CD8-positive, alpha-beta memory T cell (primary cell): ENCODE measurements at regions not wholly inside any gene's neighbourhood (a gene's known extent, or its start where the extent isn't known, plus 50 kb on each side); places are given as distances from the start of the nearest gene placed in this dataset.
"Not testable (repeated sequence)": the region's sequence is repeated elsewhere in the genome, so short reads cannot be mapped to it uniquely, and the experiment has no call there.

Experiments
- CTCF ChIA-PET: fragments of 350-600 bp; sonication (Branson Sonifier 250); formaldehyde crosslinking; loops from one replicate; lab custom pipeline; 2021; ENCODE audit warnings: antibody characterized with exemption; lab: Charles Lee
- POLR2A ChIA-PET: fragments of 350-600 bp; sonication (Branson Sonifier 250); formaldehyde crosslinking; loops from one replicate; lab custom pipeline; 2021; ENCODE audit warnings: antibody characterized with exemption; lab: Charles Lee
- DNase-seq, 5 donors: peaks; one replicate each; pipeline versions ENCODE4 v3.0.0 to v3.0.0-alpha.2; 2020 to 2022; ENCODE audit warnings: mixed read lengths in 1 of 5
- H3K27ac ChIP-seq: one replicate; pipeline ENCODE4 v1.7.0; 2013; ENCODE audit warnings: low read depth, mild to moderate bottlenecking, low read length, moderate library complexity
- H3K27me3 ChIP-seq: 2 replicates; pipeline ENCODE4 v1.7.0; 2013; ENCODE audit warnings: low read length, mild to moderate bottlenecking; ENCODE audit not compliant: insufficient read depth, poor library complexity, severe bottlenecking
- H3K36me3 ChIP-seq: 2 replicates; pipeline ENCODE4 v1.7.0; 2013; ENCODE audit warnings: mild to moderate bottlenecking, low read length, moderate library complexity; ENCODE audit not compliant: insufficient read depth
- H3K4me1 ChIP-seq: 2 replicates; pipeline ENCODE4 v1.7.0; 2013; ENCODE audit warnings: mild to moderate bottlenecking, low read length, moderate library complexity; ENCODE audit not compliant: insufficient read depth
- H3K4me3 ChIP-seq: 2 replicates; pipeline ENCODE4 v1.7.0; 2013; ENCODE audit warnings: mild to moderate bottlenecking, low read length
- H3K9me3 ChIP-seq: 2 replicates; pipeline ENCODE4 v1.7.0; 2013; ENCODE audit warnings: mild to moderate bottlenecking, low read length
- H3K27ac Mint-ChIP-seq, 8 donors: one replicate each; pipeline ENCODE4 v1.8.0; 2020 to 2021; ENCODE audit warnings: mixed read lengths in 8 of 8, mild to moderate bottlenecking in 6 of 8, inconsistent platforms in 3 of 8, moderate library complexity in 3 of 8
- H3K27me3 Mint-ChIP-seq, 2 donors: one replicate each; pipeline ENCODE4 v1.8.0; 2020 to 2021; ENCODE audit warnings: mixed read lengths in 2 of 2, mild to moderate bottlenecking in 1 of 2, moderate library complexity in 1 of 2
- H3K36me3 Mint-ChIP-seq, 3 donors: one replicate each; pipeline ENCODE4 v1.8.0; 2020 to 2021; ENCODE audit warnings: mixed read lengths in 3 of 3, inconsistent platforms in 1 of 3, mild to moderate bottlenecking in 1 of 3
- H3K4me1 Mint-ChIP-seq, 3 donors: one replicate each; pipeline ENCODE4 v1.8.0; 2020 to 2021; ENCODE audit warnings: mixed read lengths in 3 of 3, inconsistent platforms in 1 of 3, mild to moderate bottlenecking in 1 of 3
- H3K4me3 Mint-ChIP-seq, 7 donors: one replicate each; pipeline ENCODE4 v1.8.0; 2020 to 2021; ENCODE audit warnings: mixed read lengths in 7 of 7, mild to moderate bottlenecking in 6 of 7, moderate library complexity in 4 of 7, inconsistent platforms in 2 of 7
- H3K9me3 Mint-ChIP-seq, 5 donors: one replicate each; pipeline ENCODE4 v1.8.0; 2020 to 2022; ENCODE audit warnings: mixed read lengths in 5 of 5, mild to moderate bottlenecking in 3 of 5, moderate library complexity in 2 of 5, inconsistent platforms in 1 of 5

DNA sequence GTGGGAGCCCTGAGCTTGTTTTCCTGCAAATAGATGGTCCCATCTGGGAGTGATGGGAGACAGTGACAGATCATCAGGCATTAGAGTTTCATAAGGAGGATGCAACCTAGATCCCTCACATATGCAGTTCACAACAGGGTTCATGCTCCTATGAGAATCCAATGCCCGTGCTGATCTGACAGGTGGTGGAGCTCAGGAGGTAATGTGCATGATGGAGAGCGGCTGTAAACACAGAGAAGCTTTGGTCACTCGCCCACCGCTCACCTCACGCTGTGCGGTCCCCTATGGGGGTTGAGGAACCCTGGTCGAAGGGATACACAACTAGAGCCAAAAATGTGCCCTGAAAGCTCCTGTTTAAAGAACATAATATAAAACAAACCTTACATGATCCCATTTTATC is 88.5 kb upstream of the CREB5 start:
- Histone ChIP-seq H3K27me3 (no peaks in the 10 kb centered on the region), H3K9me3 (no peaks in the 10 kb centered on the region), H3K36me3 (no peaks in the 10 kb centered on the region), H3K4me1 (peaks cover 4% of the 10 kb centered on the region), H3K4me3 (no peak overlapping the region), H3K27ac (no peak overlapping the region)
- peaks cover 4 to 9% (median 8%) of the 10 kb centered on the region in 3 donors for H3K4me1 Mint-ChIP-seq
- peaks cover 0 to 7% of the 10 kb centered on the region in 2 donors for H3K27me3 Mint-ChIP-seq
- H3K4me3 Mint-ChIP-seq, result no peak overlapping the region
- peaks cover 0 to 1% (median 0%) of the 10 kb centered on the region in 3 donors for H3K36me3 Mint-ChIP-seq
- H3K27ac Mint-ChIP-seq, result no peak overlapping the region
- no peaks in the 10 kb centered on the region for H3K9me3 Mint-ChIP-seq
- CTCF ChIA-PET, result no interaction called here
- POLR2A ChIA-PET, result no interaction called here
- no peak for DNase-seq

DNA sequence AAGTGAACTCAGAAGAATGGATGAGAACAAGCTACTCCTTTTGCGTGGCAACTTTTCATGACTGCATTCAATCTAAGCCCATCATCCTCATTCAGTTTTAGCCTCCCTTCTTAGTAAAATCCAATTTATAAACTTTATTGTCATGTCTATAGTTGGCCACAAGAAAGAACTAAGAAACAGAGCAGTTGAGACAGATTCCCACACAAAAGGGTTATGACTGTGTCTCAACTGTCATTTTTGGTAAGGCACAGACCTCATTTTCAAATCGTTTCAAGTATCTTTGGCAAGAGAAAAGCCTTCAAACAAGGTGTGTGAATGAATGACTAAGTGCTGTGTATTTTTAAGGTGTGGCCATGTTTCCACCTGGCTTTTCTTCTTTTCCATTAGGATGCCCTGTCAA is 84.2 kb upstream of the CREB5 start:
- no peak overlapping the region for H3K4me3 ChIP-seq
- no peaks in the 10 kb centered on the region for H3K9me3 ChIP-seq
- no peaks in the 10 kb centered on the region for H3K36me3 ChIP-seq
- peak in 1 of 5 donors; percentile 39 for DNase-seq
- no peak overlapping the region for H3K27ac Mint-ChIP-seq
- ChIA-PET CTCF (no interaction called here), POLR2A (no interaction called here)
- H3K27me3 Mint-ChIP-seq, result peaks cover 0 to 7% of the 10 kb centered on the region in 2 donors
- H3K9me3 Mint-ChIP-seq, result no peaks in the 10 kb centered on the region
- peaks cover 25 to 32% (median 32%) of the 10 kb centered on the region in 3 donors for H3K4me1 Mint-ChIP-seq
- H3K36me3 Mint-ChIP-seq, result peaks cover 0 to 1% (median 0%) of the 10 kb centered on the region in 3 donors
- no peaks in the 10 kb centered on the region for H3K27me3 ChIP-seq
- H3K4me3 Mint-ChIP-seq, result no peak overlapping the region
- no peak overlapping the region for H3K27ac ChIP-seq
- H3K4me1 ChIP-seq, result peaks cover 24% of the 10 kb centered on the region

GRCh38 chr7:28328822-28329660 is 83.3 kb upstream of the CREB5 start:
- peaks cover 0 to 5% (median 0%) of the 10 kb centered on the region in 5 donors for H3K9me3 Mint-ChIP-seq
- H3K27ac Mint-ChIP-seq, result peak overlapping the region in 3 of 8 donors; percentile 26 to 85 (median 56)
- H3K4me3 Mint-ChIP-seq, result peak overlapping the region in 2 of 7 donors; percentile 58 to 80
- DNase-seq, result no peak
- Histone ChIP-seq H3K27me3 (no peaks in the 10 kb centered on the region), H3K36me3 (no peaks in the 10 kb centered on the region), H3K4me3 (peak overlapping the region; percentile 4), H3K4me1 (peaks cover 24% of the 10 kb centered on the region), H3K9me3 (no peaks in the 10 kb centered on the region), H3K27ac (no peak overlapping the region)
- ChIA-PET POLR2A (no interaction called here), CTCF (no interaction called here)
- peaks cover 25 to 32% (median 32%) of the 10 kb centered on the region in 3 donors for H3K4me1 Mint-ChIP-seq
- H3K36me3 Mint-ChIP-seq, result peaks cover 0 to 3% (median 0%) of the 10 kb centered on the region in 3 donors
- H3K27me3 Mint-ChIP-seq, result peaks cover 0 to 11% of the 10 kb centered on the region in 2 donors

DNA sequence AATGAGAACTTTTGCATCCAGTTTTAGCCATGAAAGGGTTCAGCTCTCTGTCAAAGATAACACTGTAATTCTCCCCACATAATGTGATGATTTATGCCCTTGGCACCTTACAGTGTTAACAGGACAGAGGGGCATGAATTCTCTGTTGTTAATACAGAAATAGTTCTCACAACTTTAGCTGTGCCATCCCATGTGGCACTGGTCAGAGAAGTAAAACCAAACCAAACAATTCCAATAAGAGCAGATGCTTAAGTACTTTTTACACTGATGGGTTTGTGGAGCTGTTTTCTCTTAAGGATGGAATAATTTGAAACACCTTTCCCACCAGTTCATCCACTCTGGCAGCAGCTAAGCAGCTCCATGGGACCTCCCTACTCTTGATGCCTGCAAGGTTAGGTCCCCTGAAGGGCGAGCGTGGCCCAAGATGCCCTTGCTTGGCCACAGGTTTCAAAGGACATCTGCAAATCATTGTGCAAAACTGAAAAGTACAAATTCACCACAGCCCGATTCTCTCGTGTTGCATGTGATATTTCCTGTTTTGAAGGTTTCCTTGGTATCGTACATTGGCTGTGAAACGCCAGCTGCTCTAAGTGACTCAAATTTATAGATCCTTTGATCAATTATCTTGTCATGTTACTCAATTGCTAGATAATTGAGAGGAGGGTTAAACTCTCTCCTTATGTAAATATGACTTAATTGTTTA is 82.5 kb upstream of the CREB5 start:
- peak overlapping the region; percentile 9 for H3K4me3 ChIP-seq

DNA sequence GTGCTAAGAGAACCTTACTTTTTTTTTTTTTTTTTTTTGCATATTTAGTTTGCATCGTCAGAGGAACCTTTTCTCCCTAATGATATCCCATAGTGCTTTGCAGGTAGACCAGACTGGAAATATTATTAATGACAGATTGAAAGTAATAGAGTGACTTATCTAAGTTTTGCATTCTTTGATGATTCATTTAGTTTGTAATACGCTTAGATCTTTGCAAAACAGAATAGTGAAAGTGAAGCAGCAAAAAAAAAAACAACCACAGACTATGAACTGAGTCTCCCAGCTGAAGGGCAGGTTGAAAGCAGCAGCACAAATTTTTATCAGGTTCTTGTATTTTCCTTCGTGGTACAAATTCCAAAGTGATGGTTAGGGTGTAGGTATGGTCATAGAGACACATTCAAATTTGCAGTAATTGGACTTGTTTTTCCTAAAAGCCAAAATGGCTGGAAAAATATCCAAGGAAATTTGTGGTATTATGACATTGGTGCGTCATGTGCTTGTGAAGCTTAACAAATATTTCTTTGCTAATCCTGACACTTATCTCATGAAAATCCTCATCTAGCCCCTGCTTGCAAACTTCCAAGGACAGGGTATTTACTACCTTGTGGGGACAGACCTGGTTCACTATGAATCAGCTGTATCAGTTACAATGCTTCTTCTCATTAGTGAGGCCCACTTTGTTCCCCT is 81.8 kb upstream of the CREB5 start:
- H3K4me3 ChIP-seq, result peak overlapping the region; percentile 9
- Mint-ChIP-seq H3K9me3 (peaks cover 0 to 5% (median 0%) of the 10 kb centered on the region in 5 donors), H3K4me3 (peak overlapping the region; percentile 33 to 86 (median 78))

More for the DNA sequence above, 82.5 kb upstream of the CREB5 start:
- peak in 2 of 5 donors; percentile 0 to 45 for DNase-seq
- peaks cover 0 to 5% (median 0%) of the 10 kb centered on the region in 5 donors for H3K9me3 Mint-ChIP-seq
- H3K36me3 Mint-ChIP-seq, result peaks cover 0 to 4% (median 3%) of the 10 kb centered on the region in 3 donors
- peaks cover 24% of the 10 kb centered on the region for H3K4me1 ChIP-seq
- CTCF ChIA-PET, result no interaction called here
- peak overlapping the region in 6 of 8 donors; percentile 22 to 87 (median 54) for H3K27ac Mint-ChIP-seq
- H3K27me3 Mint-ChIP-seq, result peaks cover 0 to 11% of the 10 kb centered on the region in 2 donors
- no peaks in the 10 kb centered on the region for H3K9me3 ChIP-seq
- no peaks in the 10 kb centered on the region for H3K36me3 ChIP-seq
- no peaks in the 10 kb centered on the region for H3K27me3 ChIP-seq
- POLR2A ChIA-PET, result no interaction called here
- no peak overlapping the region for H3K27ac ChIP-seq
- peak overlapping the region; percentile 33 to 86 (median 78) for H3K4me3 Mint-ChIP-seq
- peaks cover 25 to 32% (median 32%) of the 10 kb centered on the region in 3 donors for H3K4me1 Mint-ChIP-seq

DNA sequence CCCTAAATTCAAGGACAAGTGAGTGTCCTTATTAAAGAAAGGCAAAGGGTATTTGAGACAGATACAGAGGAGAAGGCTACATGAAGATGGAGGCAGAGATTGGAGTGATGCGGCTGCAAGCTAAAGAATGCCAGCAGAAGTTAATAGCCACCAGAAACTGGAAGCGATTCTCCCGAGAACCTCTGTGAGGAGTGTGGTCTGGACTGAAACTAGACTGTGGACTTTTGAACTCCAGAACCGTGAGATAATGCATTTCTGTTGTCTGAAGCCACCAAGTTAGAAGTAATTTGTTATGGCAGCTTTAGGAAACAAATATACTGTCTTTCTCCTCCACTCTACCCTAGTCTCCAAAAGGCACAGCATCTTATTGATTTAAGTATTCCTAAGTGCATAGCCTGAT is 80.3 kb upstream of the CREB5 start:
- no peaks in the 10 kb centered on the region for H3K36me3 ChIP-seq
- H3K4me3 ChIP-seq, result no peak overlapping the region
- Mint-ChIP-seq H3K27ac (no peak overlapping the region), H3K4me3 (no peak overlapping the region), H3K4me1 (peaks cover 25 to 32% (median 32%) of the 10 kb centered on the region in 3 donors), H3K36me3 (peaks cover 0 to 4% (median 3%) of the 10 kb centered on the region in 3 donors), H3K27me3 (peaks cover 0 to 3% of the 10 kb centered on the region in 2 donors), H3K9me3 (peaks cover 0 to 5% (median 0%) of the 10 kb centered on the region in 5 donors)
- ChIA-PET POLR2A (no interaction called here), CTCF (no interaction called here)
- peaks cover 24% of the 10 kb centered on the region for H3K4me1 ChIP-seq
- no peak overlapping the region for H3K27ac ChIP-seq
- H3K9me3 ChIP-seq, result no peaks in the 10 kb centered on the region
- no peak for DNase-seq
- H3K27me3 ChIP-seq, result no peaks in the 10 kb centered on the region

More for the DNA sequence above, 81.8 kb upstream of the CREB5 start:
- ChIA-PET POLR2A (no interaction called here), CTCF (no interaction called here)
- peaks cover 24% of the 10 kb centered on the region for H3K4me1 ChIP-seq
- Mint-ChIP-seq H3K36me3 (peaks cover 0 to 4% (median 3%) of the 10 kb centered on the region in 3 donors), H3K4me1 (peaks cover 25 to 32% (median 32%) of the 10 kb centered on the region in 3 donors), H3K27me3 (peaks cover 0 to 8% of the 10 kb centered on the region in 2 donors), H3K27ac (peak overlapping the region in 6 of 8 donors; percentile 29 to 87 (median 64))
- no peaks in the 10 kb centered on the region for H3K27me3 ChIP-seq
- H3K9me3 ChIP-seq, result no peaks in the 10 kb centered on the region
- no peak overlapping the region for H3K27ac ChIP-seq
- DNase-seq, result peak in 1 of 5 donors; percentile 15
- H3K36me3 ChIP-seq, result no peaks in the 10 kb centered on the region

DNA sequence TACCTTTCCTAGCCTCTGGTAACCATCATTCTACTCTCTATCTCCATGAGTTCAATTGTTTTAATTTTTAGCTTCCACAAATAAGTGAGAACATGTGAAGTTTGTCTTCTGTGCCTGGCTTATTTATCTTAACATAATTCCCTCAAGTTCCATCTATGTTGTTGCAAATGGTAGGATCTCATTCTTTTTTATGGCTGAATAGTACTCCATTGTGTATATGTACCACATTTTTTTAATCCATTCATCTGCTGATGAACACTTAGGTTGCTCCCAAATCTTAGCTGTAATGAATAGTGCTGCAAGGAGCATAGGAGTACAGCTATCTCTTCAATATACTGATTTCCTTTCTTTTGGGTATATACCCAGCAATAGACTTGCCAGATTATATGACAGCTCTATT is 78.8 kb upstream of the CREB5 start:
- DNase-seq, H3K9me3 Mint-ChIP-seq, H3K36me3 ChIP-seq, H3K36me3 Mint-ChIP-seq, H3K4me3 Mint-ChIP-seq, POLR2A ChIA-PET, H3K4me3 ChIP-seq, H3K9me3 ChIP-seq, CTCF ChIA-PET, H3K27me3 Mint-ChIP-seq, H3K27ac ChIP-seq, H3K27me3 ChIP-seq: not testable (repeated sequence)
- peaks cover 23% of the 10 kb centered on the region for H3K4me1 ChIP-seq
- Mint-ChIP-seq H3K4me1 (peaks cover 21 to 23% (median 22%) of the 10 kb centered on the region in 3 donors), H3K27ac (peak overlapping the region in 2 of 8 donors; percentile 2 to 20)
